NCI-H1092 (cell line): ENCODE measurements at regions not wholly inside any gene's neighbourhood (a gene's known extent, or its start where the extent isn't known, plus 50 kb on each side); places are given as distances from the start of the nearest gene placed in this dataset.
"Not testable (repeated sequence)": the region's sequence is repeated elsewhere in the genome, so short reads cannot be mapped to it uniquely, and the experiment has no call there.

Source experiments
- DNase-seq: peaks from one replicate; lab custom pipeline; 2025; lab: John Stamatoyannopoulos, UW

GRCh38 chr6:114936080-114936479 is 593.3 kb upstream of the HS3ST5 start:
- DNase-seq, result no peak

- no peak for DNase-seq
Measured at GRCh38 chr6:114934079-114934478, 591.3 kb upstream of the HS3ST5 start.

DNA sequence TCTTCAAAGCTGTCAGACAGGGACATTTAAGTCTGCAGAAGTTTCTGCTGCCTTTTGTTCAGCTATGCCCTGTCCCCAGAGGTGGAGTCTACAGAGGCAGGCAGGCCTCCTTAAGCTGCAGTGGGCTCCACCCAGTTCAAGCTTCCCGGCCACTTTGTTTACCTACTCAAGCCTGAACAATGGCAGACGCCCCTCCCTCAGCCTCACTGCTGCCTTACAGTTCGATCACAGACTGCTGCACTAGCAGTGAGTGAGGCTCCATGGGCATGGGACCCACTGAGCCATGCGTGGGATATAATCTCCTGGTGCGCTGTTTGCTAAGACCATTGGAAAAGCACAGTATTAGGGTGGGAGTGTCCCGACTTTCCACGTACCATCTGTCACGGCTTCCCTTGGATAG is 585.9 kb upstream of the HS3ST5 start:
- not testable (repeated sequence) for DNase-seq

DNA sequence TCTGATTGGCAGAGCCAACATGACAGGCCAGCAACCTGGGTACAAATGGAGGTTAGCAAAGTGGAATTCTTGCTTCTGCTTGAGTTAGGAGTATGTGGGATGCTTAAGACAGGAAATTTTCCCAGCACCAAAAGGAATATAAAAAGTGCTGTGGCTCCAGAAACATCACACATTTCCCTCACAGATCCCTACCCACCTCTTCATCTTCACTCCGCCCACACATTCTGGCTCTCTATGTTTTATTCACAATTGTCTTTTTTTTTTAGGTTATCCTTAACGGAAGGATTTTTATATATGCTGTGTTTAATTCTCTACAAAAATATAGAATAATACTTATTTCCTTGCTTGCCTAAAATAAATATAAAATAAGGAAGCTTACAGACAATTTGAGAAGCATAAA is 563.3 kb upstream of the HS3ST5 start:
- DNase-seq, result no peak

- no peak for DNase-seq
Measured at GRCh38 chr6:114897536-114897935, 554.7 kb upstream of the HS3ST5 start.

- DNase-seq, result no peak
Measured at GRCh38 chr6:114892211-114892610, 549.4 kb upstream of the HS3ST5 start.

GRCh38 chr6:114888241-114888640 is 545.4 kb upstream of the HS3ST5 start:
- DNase-seq, result no peak

DNA sequence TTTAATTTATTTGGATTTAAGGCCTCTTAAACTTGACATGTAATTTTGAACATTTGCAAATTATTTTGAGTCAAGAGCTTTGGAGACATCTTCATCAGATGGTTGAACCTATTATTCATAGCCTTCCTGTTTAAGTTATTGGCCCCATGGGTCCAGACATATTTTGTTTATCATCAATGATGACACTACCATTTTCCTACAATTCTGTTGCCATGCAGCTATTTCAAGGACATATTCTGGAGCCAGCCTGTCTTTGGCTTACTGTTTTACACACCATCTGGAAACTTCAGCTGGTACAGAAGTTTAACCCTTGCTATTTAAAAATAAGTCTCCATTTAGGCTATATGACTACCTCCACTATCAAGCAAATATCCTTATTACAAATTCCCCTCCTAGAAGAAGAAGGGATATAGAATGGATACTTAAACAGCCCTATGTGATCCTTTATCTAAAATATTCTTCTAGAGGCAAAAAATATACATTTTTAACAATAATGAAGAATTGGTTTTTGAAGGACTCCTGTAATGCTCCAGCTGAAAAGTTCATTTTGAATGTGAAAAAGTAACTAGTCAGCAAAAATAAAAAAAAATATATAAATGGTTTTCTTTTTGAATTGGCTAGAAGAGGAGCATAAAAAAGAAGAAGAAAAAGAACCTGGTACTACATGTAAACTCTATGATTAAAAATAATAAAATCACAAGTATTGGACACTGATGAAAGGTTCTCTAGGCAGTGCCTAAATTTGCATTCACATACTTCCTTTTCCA is 544.0 kb upstream of the HS3ST5 start:
- DNase-seq, result no peak

DNA sequence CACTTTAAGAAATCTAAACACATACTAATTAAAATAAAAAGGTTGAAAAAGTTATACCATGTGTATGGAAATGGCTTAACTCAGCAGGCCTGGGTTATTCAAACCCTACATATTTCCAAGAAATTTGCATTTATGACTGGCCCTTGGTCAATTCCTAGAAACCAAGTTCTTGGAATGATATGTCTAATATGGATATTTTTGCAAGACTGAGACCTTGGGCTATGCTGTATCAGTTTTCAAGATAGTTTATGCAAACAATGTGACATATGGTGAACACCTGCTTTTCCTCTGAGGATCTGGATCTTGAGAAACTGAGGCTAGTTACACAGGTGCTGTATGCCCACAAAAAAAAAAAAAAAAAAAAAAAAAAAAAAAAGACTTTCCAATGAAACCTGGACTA is 536.9 kb upstream of the HS3ST5 start:
- no peak for DNase-seq

DNA sequence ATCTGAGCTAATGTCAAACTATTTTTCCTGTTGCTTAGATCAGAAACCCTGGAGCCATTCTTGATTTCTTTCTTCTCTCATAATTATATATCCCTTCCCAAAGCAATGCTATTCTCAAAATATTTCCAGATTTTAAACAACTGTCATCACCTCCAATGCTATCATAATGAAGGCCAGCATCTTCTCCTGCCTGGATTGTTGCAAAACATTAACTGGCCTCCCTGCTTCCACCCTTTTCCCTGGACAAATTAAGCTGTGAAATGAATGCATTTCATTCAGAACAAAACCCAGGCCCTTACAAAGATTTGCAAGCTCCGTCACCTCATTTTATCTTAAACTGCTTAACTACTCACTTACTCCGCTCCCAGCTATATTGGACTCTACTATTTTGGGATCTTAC is 535.3 kb upstream of the HS3ST5 start:
- no peak for DNase-seq

- DNase-seq, result no peak
Measured at GRCh38 chr6:114874410-114874809, 531.6 kb upstream of the HS3ST5 start.

DNA sequence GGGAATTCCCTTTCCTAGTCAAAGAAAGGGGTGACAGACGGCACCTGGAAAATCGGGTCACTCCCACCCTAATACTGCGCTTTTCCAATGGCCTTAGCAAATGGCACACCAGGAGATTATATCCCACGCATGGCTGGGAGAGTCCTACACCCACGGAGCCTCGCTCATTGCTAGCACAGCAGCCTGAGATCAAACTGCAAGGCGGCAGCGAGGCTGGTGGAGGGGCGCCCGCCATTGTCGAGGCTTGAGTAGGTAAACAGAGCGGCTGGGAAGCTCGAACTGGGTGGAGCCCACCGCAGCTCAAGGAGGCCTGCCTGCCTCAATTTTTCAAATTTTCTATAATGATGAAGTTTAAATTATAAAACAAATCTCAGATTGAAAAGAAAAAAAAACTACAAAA is 522.7 kb upstream of the HS3ST5 start:
- DNase-seq, result not testable (repeated sequence)

DNA sequence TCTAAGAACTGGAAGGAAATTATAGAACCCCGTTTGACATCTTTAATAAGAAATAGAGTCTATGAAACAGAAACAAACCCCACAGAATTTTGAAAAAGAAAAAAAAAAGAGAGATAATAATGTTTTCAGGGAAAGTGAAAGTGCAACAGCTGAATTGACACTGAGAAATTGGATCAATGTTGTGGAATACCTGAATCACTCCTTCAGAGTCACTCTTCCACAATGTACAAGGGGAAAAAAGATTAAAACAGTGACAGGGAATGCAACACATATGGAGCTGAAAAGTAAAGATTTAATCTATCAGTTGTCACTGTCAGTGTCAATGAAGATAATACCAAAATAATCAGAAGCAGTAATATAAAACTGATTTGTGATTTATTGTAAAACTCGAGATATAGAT is 520.8 kb upstream of the HS3ST5 start:
- no peak for DNase-seq

GRCh38 chr6:114862819-114863218 is 520.0 kb upstream of the HS3ST5 start:
- DNase-seq, result no peak

- no peak for DNase-seq
Measured at GRCh38 chr6:114862064-114862463, 519.2 kb upstream of the HS3ST5 start.

DNA sequence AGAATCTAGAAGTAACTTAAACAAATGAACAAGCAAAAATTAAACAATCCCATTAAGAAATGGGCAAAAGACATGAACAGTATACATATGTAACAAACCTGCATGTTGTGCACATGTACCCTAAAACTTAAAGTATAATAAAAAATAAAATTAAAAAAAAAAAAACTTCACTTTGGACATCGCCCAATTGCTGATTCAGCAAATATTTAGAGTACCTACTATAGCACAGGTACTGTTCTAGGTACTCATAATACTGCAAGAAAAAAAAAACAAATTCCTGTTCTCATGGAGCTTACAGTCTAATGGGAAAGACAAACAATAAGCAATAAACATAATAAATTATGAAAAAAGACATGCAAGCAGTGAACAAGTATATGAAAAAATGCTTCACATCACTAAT is 501.5 kb upstream of the HS3ST5 start:
- no peak for DNase-seq

GRCh38 chr6:114839019-114839418 is 496.2 kb upstream of the HS3ST5 start:
- DNase-seq, result no peak

- no peak for DNase-seq
Measured at GRCh38 chr6:114833211-114833610, 490.4 kb upstream of the HS3ST5 start.

DNA sequence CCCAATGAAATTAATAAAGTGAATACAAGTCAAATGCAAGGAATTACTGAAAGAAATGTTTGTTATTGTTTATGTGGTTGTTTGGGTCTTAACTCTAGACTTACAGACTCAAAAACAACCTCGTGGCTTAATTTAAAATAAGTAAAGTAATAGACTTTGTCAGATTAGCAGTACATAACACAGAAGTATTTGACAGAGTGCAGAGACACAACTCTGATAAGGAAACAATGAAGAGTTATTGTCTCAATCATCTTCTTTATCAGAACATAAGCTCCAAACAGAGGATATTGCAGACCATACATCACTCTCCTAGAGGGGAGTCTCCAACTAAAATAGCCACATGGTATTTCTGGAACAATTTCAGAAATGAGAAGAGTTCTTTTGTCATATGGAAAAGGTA is 487.7 kb upstream of the HS3ST5 start:
- DNase-seq, result no peak

DNA sequence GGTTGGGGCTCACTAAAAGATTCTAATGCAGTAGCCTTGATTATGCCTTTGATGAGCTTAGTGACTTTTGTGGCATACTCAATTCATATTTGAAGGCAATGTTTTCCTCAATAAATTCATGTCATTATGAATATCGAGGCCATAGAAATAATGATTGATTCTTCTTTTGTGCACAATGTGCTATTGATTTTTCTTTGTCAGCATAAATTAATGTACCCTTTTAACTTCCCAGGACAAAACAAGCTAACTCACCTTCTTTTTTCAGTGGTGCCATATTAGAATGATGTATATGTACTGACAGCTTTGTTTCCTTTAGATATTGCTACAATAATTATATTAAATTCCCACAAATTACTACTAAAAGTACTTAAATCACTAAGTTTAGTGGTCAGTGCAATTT is 484.3 kb upstream of the HS3ST5 start:
- DNase-seq, result no peak

- no peak for DNase-seq
Measured at GRCh38 chr6:114824409-114824808, 481.6 kb upstream of the HS3ST5 start.

DNA sequence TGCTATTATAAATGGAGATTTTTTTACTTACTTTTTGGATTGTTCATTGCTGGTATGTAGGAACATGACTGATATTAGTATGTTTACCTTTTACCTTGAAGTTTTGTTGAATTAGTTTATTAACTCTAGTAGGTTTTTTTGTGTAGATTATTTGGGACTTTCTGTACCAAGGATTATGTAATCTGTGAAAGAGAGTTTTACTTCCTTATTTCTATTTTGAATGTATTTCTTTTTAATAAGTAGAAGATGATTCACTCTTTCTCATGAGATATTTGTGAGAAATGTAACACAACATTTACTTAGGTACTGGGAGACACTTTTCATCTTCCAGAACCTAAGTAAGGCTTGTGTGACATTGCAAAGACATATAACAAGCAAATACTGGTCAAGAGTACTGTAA is 473.9 kb upstream of the HS3ST5 start:
- DNase-seq, result no peak

DNA sequence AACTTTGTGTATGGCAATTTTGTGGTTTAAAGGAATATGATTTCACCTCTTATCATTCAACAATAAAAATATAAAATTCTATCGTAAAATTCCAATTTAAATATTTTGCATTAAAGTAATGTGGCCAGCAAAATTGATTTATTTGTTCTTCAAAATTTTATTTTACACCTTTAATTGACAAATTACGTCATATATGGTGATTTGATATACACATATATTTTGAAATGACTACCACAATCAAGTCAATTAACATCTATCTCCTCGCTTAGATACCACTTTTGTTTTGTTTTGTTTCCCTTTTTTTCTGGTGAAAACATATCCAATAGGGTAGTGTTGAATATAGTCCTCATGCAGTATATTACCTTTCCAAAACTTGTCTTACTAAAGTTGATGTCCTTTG is 467.6 kb upstream of the HS3ST5 start:
- no peak for DNase-seq

DNA sequence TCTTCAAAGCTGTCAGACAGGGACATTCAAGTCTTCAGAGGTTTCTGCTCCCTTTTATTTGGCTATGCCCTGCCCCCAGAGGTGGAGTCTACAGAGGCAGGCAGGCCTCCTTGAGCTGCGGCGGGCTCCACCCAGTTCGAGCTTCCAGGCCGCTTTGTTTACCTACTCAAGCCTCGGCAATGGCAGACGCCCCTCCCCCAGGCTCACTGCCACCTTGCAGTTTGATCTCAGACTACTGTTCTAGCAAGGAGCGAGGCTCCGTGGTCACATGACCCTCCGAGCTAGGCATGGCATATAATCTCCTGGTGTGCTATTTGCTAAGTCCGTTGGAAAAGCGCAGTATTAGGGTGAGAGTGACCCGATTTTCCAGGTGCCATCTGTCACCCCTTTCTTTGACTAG is 462.6 kb upstream of the HS3ST5 start:
- DNase-seq, result not testable (repeated sequence)
